ENCODE measurements at regions not wholly inside any gene's neighbourhood (a gene's known extent, or its start where the extent isn't known, plus 50 kb on each side); places are given as distances from the start of the nearest gene placed in this dataset.
"Not testable (repeated sequence)": the region's sequence is repeated elsewhere in the genome, so short reads cannot be mapped to it uniquely, and the experiment has no call there.

- H3K36me3 ChIP-seq (ENCODE audit: control insufficient read depth in 2 of 3, insufficient read depth in 3 of 3, low read length in 3 of 3), result no peaks in the 10 kb centered on the region
- intact Hi-C loops (cut with DNase I), result no loop called here
- DNase-seq (no peak), FAIRE-seq (no peak)
- H3K27ac ChIP-seq (ENCODE audit: low read depth in 2 of 2, low read length in 2 of 2), result no peak overlapping the region
- no peak overlapping the region for H3K9ac ChIP-seq (ENCODE audit: low read length in 3 of 3)
- no peaks in the 10 kb centered on the region for H3K27me3 ChIP-seq (ENCODE audit: control insufficient read depth, insufficient read depth, low read length)
- no peaks in the 10 kb centered on the region for H3K4me1 ChIP-seq (ENCODE audit: control insufficient read depth in 2 of 3, insufficient read depth in 2 of 3, low read depth in 1 of 3, low read length in 3 of 3)
- H3K9me3 ChIP-seq (ENCODE audit: control insufficient read depth in 2 of 3, insufficient read depth in 1 of 3, low read length in 3 of 3), result no peaks in the 10 kb centered on the region
- no peak overlapping the region for H3K4me3 ChIP-seq (ENCODE audit: low read length in 3 of 3)
- no peak for TF ChIP-seq CTCF (IDR thresholded peaks at IDR 0.05; ENCODE audit: borderline replicate concordance, extremely low read depth, insufficient read depth)
Observed at GRCh38 chr6:84847390-84848160, 83.2 kb upstream of the TBX18 start.

- Histone ChIP-seq H3K27ac (ENCODE audit: low read depth in 2 of 2, low read length in 2 of 2) (no peak overlapping the region), H3K36me3 (ENCODE audit: control insufficient read depth in 2 of 3, insufficient read depth in 3 of 3, low read length in 3 of 3) (no peaks in the 10 kb centered on the region), H3K9me3 (ENCODE audit: control insufficient read depth in 2 of 3, insufficient read depth in 1 of 3, low read length in 3 of 3) (no peaks in the 10 kb centered on the region), H3K27me3 (ENCODE audit: control insufficient read depth, insufficient read depth, low read length) (no peaks in the 10 kb centered on the region), H3K4me1 (ENCODE audit: control insufficient read depth in 2 of 3, insufficient read depth in 2 of 3, low read depth in 1 of 3, low read length in 3 of 3) (no peaks in the 10 kb centered on the region), H3K4me3 (ENCODE audit: low read length in 3 of 3) (no peak overlapping the region), H3K9ac (ENCODE audit: low read length in 3 of 3) (no peak overlapping the region)
- TF ChIP-seq CTCF (IDR thresholded peaks at IDR 0.05; ENCODE audit: borderline replicate concordance, extremely low read depth, insufficient read depth), result no peak
- FAIRE-seq (no peak), DNase-seq (no peak)
- intact Hi-C loops (cut with DNase I), result no loop called here
Observed at GRCh38 chr6:84842525-84843166, 78.2 kb upstream of the TBX18 start.

- H3K4me1 ChIP-seq (ENCODE audit: control insufficient read depth in 2 of 3, insufficient read depth in 2 of 3, low read depth in 1 of 3, low read length in 3 of 3); DNase-seq; H3K9ac ChIP-seq (ENCODE audit: low read length in 3 of 3); H3K4me3 ChIP-seq (ENCODE audit: low read length in 3 of 3); H3K9me3 ChIP-seq (ENCODE audit: control insufficient read depth in 2 of 3, insufficient read depth in 1 of 3, low read length in 3 of 3); H3K36me3 ChIP-seq (ENCODE audit: control insufficient read depth in 2 of 3, insufficient read depth in 3 of 3, low read length in 3 of 3); intact Hi-C loops (cut with DNase I); FAIRE-seq; H3K27ac ChIP-seq (ENCODE audit: low read depth in 2 of 2, low read length in 2 of 2); H3K27me3 ChIP-seq (ENCODE audit: control insufficient read depth, insufficient read depth, low read length): not testable (repeated sequence)
Observed at GRCh38 chr6:84837068-84837866, 72.9 kb upstream of the TBX18 start.

- DNase-seq (no peak), FAIRE-seq (no peak)
- no peaks in the 10 kb centered on the region for H3K4me1 ChIP-seq (ENCODE audit: control insufficient read depth in 2 of 3, insufficient read depth in 2 of 3, low read depth in 1 of 3, low read length in 3 of 3)
- TF ChIP-seq CTCF (IDR thresholded peaks at IDR 0.05; ENCODE audit: borderline replicate concordance, extremely low read depth, insufficient read depth), result no peak
- H3K36me3 ChIP-seq (ENCODE audit: control insufficient read depth in 2 of 3, insufficient read depth in 3 of 3, low read length in 3 of 3), result no peaks in the 10 kb centered on the region
- no peak overlapping the region for H3K27ac ChIP-seq (ENCODE audit: low read depth in 2 of 2, low read length in 2 of 2)
- no peak overlapping the region for H3K4me3 ChIP-seq (ENCODE audit: low read length in 3 of 3)
- no peaks in the 10 kb centered on the region for H3K9me3 ChIP-seq (ENCODE audit: control insufficient read depth in 2 of 3, insufficient read depth in 1 of 3, low read length in 3 of 3)
- intact Hi-C loops (cut with DNase I), result no loop called here
- H3K27me3 ChIP-seq (ENCODE audit: control insufficient read depth, insufficient read depth, low read length), result no peaks in the 10 kb centered on the region
- no peak overlapping the region for H3K9ac ChIP-seq (ENCODE audit: low read length in 3 of 3)
Observed at GRCh38 chr6:84836366-84836765, 72.0 kb upstream of the TBX18 start.

All from kidney (tissue), 13 donors.